Neural progenitor cell (in vitro differentiated cells): ENCODE measurements at regions not wholly inside any gene's neighbourhood (a gene's known extent, or its start where the extent isn't known, plus 50 kb on each side); places are given as distances from the start of the nearest gene placed in this dataset.
A peak's percentile ranks its signal among the peaks of the same experiment; 100 is the strongest.

Experiments used
- DNase-seq: peaks from one replicate; pipeline ENCODE4 v3.0.0-alpha.2; 2016; ENCODE audit warnings: low spot score
- H2AFZ ChIP-seq: fragments of 200-600 bp; sonication (generic); replicated peaks from 2 replicates; pipeline ENCODE4 v1.6.1; 2016; ENCODE audit warnings: antibody characterized with exemption
- H3F3A ChIP-seq: fragments of 200-600 bp; sonication (generic); 2 replicates; pipeline ENCODE4 v1.6.1; 2016; ENCODE audit warnings: antibody characterized with exemption, low read depth
- H3K27ac ChIP-seq: fragments of 200-600 bp; sonication (generic); 2 replicates; pipeline ENCODE4 v1.5.1; 2016; ENCODE audit warnings: mild to moderate bottlenecking
- H3K27me3 ChIP-seq: fragments of 200-600 bp; sonication (generic); 2 replicates; pipeline ENCODE4 v1.6.1; 2016; ENCODE audit warnings: mild to moderate bottlenecking, moderate library complexity
- H3K36me3 ChIP-seq: fragments of 200-600 bp; sonication (generic); 2 replicates; pipeline ENCODE4 v1.5.1; 2016
- H3K4me1 ChIP-seq: fragments of 200-600 bp; sonication (generic); 2 replicates; pipeline ENCODE4 v1.6.1; 2016; ENCODE audit warnings: mixed run types
- H3K4me2 ChIP-seq: fragments of 200-600 bp; sonication (generic); 2 replicates; pipeline ENCODE4 v1.6.1; 2016
- H3K4me3 ChIP-seq: fragments of 200-600 bp; sonication (generic); 2 replicates; pipeline ENCODE4 v1.5.1; 2016
- H3K79me2 ChIP-seq: fragments of 200-600 bp; sonication (generic); 2 replicates; pipeline ENCODE4 v1.6.1; 2016; ENCODE audit warnings: low read depth
- H3K9ac ChIP-seq: fragments of 200-600 bp; sonication (generic); 2 replicates; pipeline ENCODE4 v1.6.1; 2016
- H3K9me3 ChIP-seq: fragments of 200-600 bp; sonication (generic); 2 replicates; pipeline ENCODE4 v1.5.1; 2016; ENCODE audit warnings: low read depth
- H4K20me1 ChIP-seq: fragments of 200-600 bp; sonication (generic); 2 replicates; pipeline ENCODE4 v1.6.1; 2016; ENCODE audit warnings: low read depth
- H3K27ac Mint-ChIP-seq: 3 replicates; pipeline ENCODE4 v1.8.0; 2021; ENCODE audit warnings: mixed read lengths
- H3K27me3 Mint-ChIP-seq: 2 replicates; pipeline ENCODE4 v1.8.0; 2022; ENCODE audit warnings: low read depth, mild to moderate bottlenecking, inconsistent platforms, moderate library complexity, mixed read lengths; ENCODE audit not compliant: insufficient read depth
- H3K36me3 Mint-ChIP-seq: 3 replicates; pipeline ENCODE4 v1.8.0; 2021; ENCODE audit warnings: mixed read lengths
- H3K4me1 Mint-ChIP-seq: 3 replicates; pipeline ENCODE4 v1.8.0; 2021; ENCODE audit warnings: mixed read lengths
- H3K4me3 Mint-ChIP-seq: 3 replicates; pipeline ENCODE4 v1.8.0; 2021; ENCODE audit warnings: mild to moderate bottlenecking, moderate library complexity, mixed read lengths
- H3K9me3 Mint-ChIP-seq: 3 replicates; pipeline ENCODE4 v1.8.0; 2020; ENCODE audit warnings: mixed read lengths
- CTCF ChIP-seq: fragments of 200-600 bp; sonication (generic); IDR thresholded peaks from 2 replicates; pipeline ENCODE4 v1.5.1; 2017; ENCODE audit warnings: antibody characterized with exemption, mild to moderate bottlenecking
- EZH2 ChIP-seq: fragments of 200-600 bp; sonication (generic); IDR thresholded peaks from 2 replicates; pipeline ENCODE4 v1.6.1; 2017; ENCODE audit warnings: antibody characterized with exemption, mild to moderate bottlenecking, moderate library complexity
- EZH2phosphoT487 ChIP-seq: fragments of 200-600 bp; sonication (generic); IDR thresholded peaks from 2 replicates; pipeline ENCODE4 v1.6.1; 2017; ENCODE audit warnings: antibody characterized with exemption

- Histone ChIP-seq H3K4me1 (peaks cover 19% of the 10 kb centered on the region), H3K36me3 (no peaks in the 10 kb centered on the region), H3K27ac (no peak overlapping the region), H3K27me3 (no peaks in the 10 kb centered on the region), H3F3A (peaks cover 19% of the 10 kb centered on the region), H3K4me3 (no peak overlapping the region), H3K9ac (no peak overlapping the region), H4K20me1 (no peaks in the 10 kb centered on the region), H3K9me3 (no peaks in the 10 kb centered on the region), H3K4me2 (peak overlapping the region; percentile 13), H3K79me2 (no peaks in the 10 kb centered on the region), H2AFZ (no peak overlapping the region)
- H3K27ac Mint-ChIP-seq, result no peak overlapping the region
- DNase-seq, result peak; percentile 52
- H3K4me1 Mint-ChIP-seq, result peaks cover 20% of the 10 kb centered on the region
- no peaks in the 10 kb centered on the region for H3K36me3 Mint-ChIP-seq
- TF ChIP-seq CTCF (no peak), EZH2 (no peak), EZH2phosphoT487 (no peak)
- peaks cover 3% of the 10 kb centered on the region for H3K27me3 Mint-ChIP-seq
- no peak overlapping the region for H3K4me3 Mint-ChIP-seq
- H3K9me3 Mint-ChIP-seq, result no peaks in the 10 kb centered on the region
Measured at GRCh38 chr4:11037637-11038036, 353.1 kb upstream of the CLNK start.

- Histone ChIP-seq H3K9me3 (no peaks in the 10 kb centered on the region), H3K9ac (no peak overlapping the region), H3K4me3 (no peak overlapping the region), H2AFZ (no peak overlapping the region), H3K4me1 (no peaks in the 10 kb centered on the region), H4K20me1 (no peaks in the 10 kb centered on the region), H3F3A (no peaks in the 10 kb centered on the region), H3K27me3 (no peaks in the 10 kb centered on the region), H3K27ac (no peak overlapping the region), H3K79me2 (no peaks in the 10 kb centered on the region), H3K4me2 (no peak overlapping the region), H3K36me3 (no peaks in the 10 kb centered on the region)
- no peak for DNase-seq
- no peak for TF ChIP-seq EZH2phosphoT487
- TF ChIP-seq CTCF, result no peak
- Mint-ChIP-seq H3K4me3 (no peak overlapping the region), H3K4me1 (no peaks in the 10 kb centered on the region), H3K27me3 (peaks cover 7% of the 10 kb centered on the region), H3K36me3 (no peaks in the 10 kb centered on the region), H3K27ac (peak overlapping the region; percentile 26), H3K9me3 (peaks cover 3% of the 10 kb centered on the region)
Measured at GRCh38 chr4:11028334-11028733, 343.8 kb upstream of the CLNK start.

- DNase-seq, result no peak
- H4K20me1 ChIP-seq, result no peaks in the 10 kb centered on the region
- H3K36me3 ChIP-seq, result no peaks in the 10 kb centered on the region
- no peaks in the 10 kb centered on the region for H3K4me1 ChIP-seq
- no peak overlapping the region for H3K27ac ChIP-seq
- H3K79me2 ChIP-seq, result no peaks in the 10 kb centered on the region
- Mint-ChIP-seq H3K9me3 (no peaks in the 10 kb centered on the region), H3K4me3 (no peak overlapping the region), H3K36me3 (no peaks in the 10 kb centered on the region), H3K27me3 (peaks cover 3% of the 10 kb centered on the region), H3K4me1 (peaks cover 8% of the 10 kb centered on the region), H3K27ac (no peak overlapping the region)
- H2AFZ ChIP-seq, result no peak overlapping the region
- no peaks in the 10 kb centered on the region for H3K9me3 ChIP-seq
- no peak for TF ChIP-seq CTCF
- no peak for TF ChIP-seq EZH2phosphoT487
- no peak for TF ChIP-seq EZH2
- no peaks in the 10 kb centered on the region for H3K27me3 ChIP-seq
- no peaks in the 10 kb centered on the region for H3F3A ChIP-seq
- no peak overlapping the region for H3K4me3 ChIP-seq
- H3K4me2 ChIP-seq, result no peak overlapping the region
- H3K9ac ChIP-seq, result no peak overlapping the region
Measured at GRCh38 chr4:11021333-11021732, 336.8 kb upstream of the CLNK start.
